ENCODE measurements at regions not wholly inside any gene's neighbourhood (a gene's known extent, or its start where the extent isn't known, plus 50 kb on each side); places are given as distances from the start of the nearest gene placed in this dataset.

DNA sequence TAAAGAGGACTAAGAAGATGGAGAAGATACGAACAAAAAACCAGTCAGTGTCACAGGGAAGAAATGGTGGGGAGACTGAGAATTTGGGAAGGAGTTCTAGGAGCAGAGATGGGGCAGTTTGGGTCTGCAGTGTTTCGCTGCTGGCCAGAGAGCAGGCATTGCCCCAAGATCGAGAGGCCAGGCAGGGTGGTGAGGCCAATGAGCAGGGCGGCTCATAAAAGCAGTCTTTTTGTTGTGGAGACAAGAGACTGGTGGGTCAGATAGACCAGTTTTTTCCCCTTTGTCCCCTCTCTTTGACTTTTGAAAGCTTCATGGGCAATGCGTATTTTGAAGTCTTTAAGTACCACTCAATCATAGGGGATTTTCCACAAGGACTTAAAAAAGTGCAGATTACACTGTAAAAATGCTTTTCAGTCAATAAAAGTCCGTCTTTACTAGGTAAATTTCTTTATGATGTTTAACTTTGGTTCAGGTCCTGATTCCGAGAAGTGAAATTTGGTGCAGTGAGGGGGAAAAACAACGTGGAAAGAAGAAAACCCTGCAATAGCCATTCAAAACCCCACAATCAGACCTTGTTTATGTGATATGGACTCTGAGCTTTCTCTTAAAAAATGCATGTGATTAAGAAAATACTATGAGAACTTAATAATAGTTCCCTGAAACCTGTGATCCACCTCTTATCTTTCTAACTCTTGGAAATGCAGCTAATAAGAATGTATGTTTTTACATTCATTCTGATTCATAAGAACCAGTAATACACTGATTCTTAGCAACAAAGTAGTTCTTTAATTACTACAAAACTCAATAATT, 338.9 kb downstream of the KLF5 start:
- DNase-seq (no peak), ATAC-seq (no peak)
- H3K9me3 Mint-ChIP-seq = no peaks in the 10 kb centered on the region
- no peaks in the 10 kb centered on the region for H3K27me3 Mint-ChIP-seq
- ChIA-PET CTCF (no interaction called here), POLR2A (no interaction called here)
- no peak overlapping the region for H3K27ac Mint-ChIP-seq
- no peaks in the 10 kb centered on the region for H3K36me3 Mint-ChIP-seq (ENCODE audit: low read depth)
- H3K4me3 Mint-ChIP-seq = no peak overlapping the region
- TF ChIP-seq, protein P1, sequence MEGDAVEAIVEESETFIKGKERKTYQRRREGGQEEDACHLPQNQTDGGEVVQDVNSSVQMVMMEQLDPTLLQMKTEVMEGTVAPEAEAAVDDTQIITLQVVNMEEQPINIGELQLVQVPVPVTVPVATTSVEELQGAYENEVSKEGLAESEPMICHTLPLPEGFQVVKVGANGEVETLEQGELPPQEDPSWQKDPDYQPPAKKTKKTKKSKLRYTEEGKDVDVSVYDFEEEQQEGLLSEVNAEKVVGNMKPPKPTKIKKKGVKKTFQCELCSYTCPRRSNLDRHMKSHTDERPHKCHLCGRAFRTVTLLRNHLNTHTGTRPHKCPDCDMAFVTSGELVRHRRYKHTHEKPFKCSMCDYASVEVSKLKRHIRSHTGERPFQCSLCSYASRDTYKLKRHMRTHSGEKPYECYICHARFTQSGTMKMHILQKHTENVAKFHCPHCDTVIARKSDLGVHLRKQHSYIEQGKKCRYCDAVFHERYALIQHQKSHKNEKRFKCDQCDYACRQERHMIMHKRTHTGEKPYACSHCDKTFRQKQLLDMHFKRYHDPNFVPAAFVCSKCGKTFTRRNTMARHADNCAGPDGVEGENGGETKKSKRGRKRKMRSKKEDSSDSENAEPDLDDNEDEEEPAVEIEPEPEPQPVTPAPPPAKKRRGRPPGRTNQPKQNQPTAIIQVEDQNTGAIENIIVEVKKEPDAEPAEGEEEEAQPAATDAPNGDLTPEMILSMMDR (IDR thresholded peaks at IDR 0.05) = no peak
- no peaks in the 10 kb centered on the region for H3K4me1 Mint-ChIP-seq (ENCODE audit: low read depth)
- intact Hi-C loops (cut with micrococcal nuclease) = no loop called here

DNA sequence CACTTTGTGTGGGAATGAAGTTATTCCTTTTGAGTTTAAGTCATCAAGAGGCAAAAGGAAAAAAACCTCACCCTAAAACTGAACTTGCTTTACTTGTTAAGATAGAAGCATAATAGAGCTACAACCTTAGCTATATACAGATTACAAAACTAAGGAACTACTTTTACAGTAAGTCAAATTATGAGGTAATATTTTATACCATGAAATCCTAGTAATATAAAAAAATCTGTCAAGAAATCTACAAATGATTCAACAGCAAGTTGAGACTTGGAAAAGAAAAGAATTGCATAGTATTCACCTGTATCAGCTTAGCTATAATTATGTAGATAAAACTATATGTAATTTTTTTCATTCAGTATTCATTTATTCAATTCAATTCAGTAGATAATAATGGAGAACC, 335.3 kb downstream of the KLF5 start:
- TF ChIP-seq, protein P1 (IDR thresholded peaks at IDR 0.05) = no peak
- H3K4me3 Mint-ChIP-seq = no peak overlapping the region
- ChIA-PET CTCF (no interaction called here), POLR2A (no interaction called here)
- no peak for DNase-seq
- intact Hi-C loops (cut with micrococcal nuclease) = no loop called here
- no peak overlapping the region for H3K27ac Mint-ChIP-seq
- no peak for ATAC-seq
- no peaks in the 10 kb centered on the region for H3K36me3 Mint-ChIP-seq (ENCODE audit: low read depth)
- no peaks in the 10 kb centered on the region for H3K27me3 Mint-ChIP-seq
- H3K4me1 Mint-ChIP-seq (ENCODE audit: low read depth) = no peaks in the 10 kb centered on the region
- no peaks in the 10 kb centered on the region for H3K9me3 Mint-ChIP-seq

DNA sequence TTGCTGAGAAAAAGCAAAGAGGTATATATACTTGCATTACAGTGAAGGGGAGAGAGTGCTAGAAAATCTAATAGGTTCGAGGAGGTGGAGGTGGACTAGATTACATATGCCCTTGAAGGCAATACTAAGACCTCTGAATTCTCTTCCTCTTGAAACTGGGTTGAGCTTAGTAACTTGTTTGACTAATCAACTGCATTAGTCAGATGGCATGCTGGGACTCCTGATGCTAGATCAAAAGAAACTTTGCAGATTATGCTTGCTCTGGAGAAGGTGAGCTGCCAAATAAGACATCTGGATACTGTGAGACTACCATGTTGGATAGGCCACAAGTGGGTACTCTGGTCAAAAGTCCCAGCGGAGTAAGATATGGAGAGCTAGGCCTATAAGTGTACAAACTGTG, 331.3 kb downstream of the KLF5 start:
- ATAC-seq = no peak
- no peaks in the 10 kb centered on the region for H3K9me3 Mint-ChIP-seq
- TF ChIP-seq, protein P1 (IDR thresholded peaks at IDR 0.05) = no peak
- no peaks in the 10 kb centered on the region for H3K36me3 Mint-ChIP-seq (ENCODE audit: low read depth)
- H3K27ac Mint-ChIP-seq = no peak overlapping the region
- intact Hi-C loops (cut with micrococcal nuclease) = no loop called here
- H3K4me3 Mint-ChIP-seq = no peak overlapping the region
- POLR2A ChIA-PET = no interaction called here
- peaks cover 3% of the 10 kb centered on the region for H3K27me3 Mint-ChIP-seq
- no peaks in the 10 kb centered on the region for H3K4me1 Mint-ChIP-seq (ENCODE audit: low read depth)
- no peak for DNase-seq
- CTCF ChIA-PET = no interaction called here

DNA sequence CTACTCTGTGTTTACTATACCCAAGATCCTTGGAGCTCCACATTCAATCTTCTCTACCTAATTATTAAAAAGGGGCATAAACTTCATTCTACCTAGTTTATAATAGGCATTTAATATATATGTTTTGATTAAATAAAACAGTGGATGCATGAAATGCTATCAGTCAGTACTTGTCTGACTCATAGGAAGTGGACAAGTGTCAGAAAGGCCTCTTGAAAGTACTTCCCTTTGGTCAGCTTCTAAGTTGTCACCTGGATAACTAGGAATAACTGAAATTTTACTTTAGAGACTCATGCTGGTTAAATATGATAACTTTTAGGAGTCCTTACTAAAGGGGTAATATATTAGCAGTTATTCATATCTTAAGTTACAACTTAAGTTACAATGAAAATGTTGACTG, 329.8 kb downstream of the KLF5 start:
- ATAC-seq (no peak), DNase-seq (no peak)
- POLR2A ChIA-PET = no interaction called here
- TF ChIP-seq, protein P1 (IDR thresholded peaks at IDR 0.05) = no peak
- Mint-ChIP-seq H3K36me3 (ENCODE audit: low read depth) (no peaks in the 10 kb centered on the region), H3K4me3 (no peak overlapping the region), H3K27me3 (peaks cover 9% of the 10 kb centered on the region), H3K9me3 (no peaks in the 10 kb centered on the region), H3K27ac (no peak overlapping the region), H3K4me1 (ENCODE audit: low read depth) (no peaks in the 10 kb centered on the region)
- intact Hi-C loops (cut with micrococcal nuclease) = no loop called here
- CTCF ChIA-PET = no interaction called here

DNA sequence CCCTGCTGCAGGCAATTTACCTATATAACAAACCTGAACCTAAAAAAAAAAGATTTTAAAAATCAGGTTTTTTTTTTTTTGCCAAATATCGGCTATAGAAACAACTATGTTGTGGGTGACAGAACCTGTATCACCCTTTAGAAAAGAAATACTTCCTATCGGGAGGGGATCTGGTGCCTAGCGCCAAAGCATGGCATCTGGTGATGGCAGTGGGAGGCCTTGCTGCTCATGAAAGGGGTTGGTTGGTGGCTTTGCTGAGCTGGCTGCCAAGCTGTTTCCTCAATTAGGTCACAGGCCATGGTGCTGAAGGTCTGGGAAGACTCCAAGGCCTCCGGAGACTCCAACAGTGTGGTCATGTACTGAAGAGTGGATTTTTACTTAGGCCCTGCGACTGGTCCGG, 328.5 kb downstream of the KLF5 start:
- no peak overlapping the region for H3K27ac Mint-ChIP-seq
- H3K4me1 Mint-ChIP-seq (ENCODE audit: low read depth) = no peaks in the 10 kb centered on the region
- no peak overlapping the region for H3K4me3 Mint-ChIP-seq
- no peaks in the 10 kb centered on the region for H3K36me3 Mint-ChIP-seq (ENCODE audit: low read depth)
- TF ChIP-seq, protein P1 (IDR thresholded peaks at IDR 0.05) = no peak
- peaks cover 9% of the 10 kb centered on the region for H3K27me3 Mint-ChIP-seq
- POLR2A ChIA-PET = no interaction called here
- intact Hi-C loops (cut with micrococcal nuclease) = no loop called here
- DNase-seq (no peak), ATAC-seq (no peak)
- H3K9me3 Mint-ChIP-seq = no peaks in the 10 kb centered on the region
- CTCF ChIA-PET = no interaction called here
